Kasumi-1 (cell line): ENCODE measurements at regions not wholly inside any gene's neighbourhood (a gene's known extent, or its start where the extent isn't known, plus 50 kb on each side); places are given as distances from the start of the nearest gene placed in this dataset.
"Not testable (repeated sequence)": the region's sequence is repeated elsewhere in the genome, so short reads cannot be mapped to it uniquely, and the experiment has no call there.

ENCODE experiments used
- DNase-seq, 2 experiments: peaks; one replicate each; lab custom pipeline; 2025; lab: John Stamatoyannopoulos, UW

DNA sequence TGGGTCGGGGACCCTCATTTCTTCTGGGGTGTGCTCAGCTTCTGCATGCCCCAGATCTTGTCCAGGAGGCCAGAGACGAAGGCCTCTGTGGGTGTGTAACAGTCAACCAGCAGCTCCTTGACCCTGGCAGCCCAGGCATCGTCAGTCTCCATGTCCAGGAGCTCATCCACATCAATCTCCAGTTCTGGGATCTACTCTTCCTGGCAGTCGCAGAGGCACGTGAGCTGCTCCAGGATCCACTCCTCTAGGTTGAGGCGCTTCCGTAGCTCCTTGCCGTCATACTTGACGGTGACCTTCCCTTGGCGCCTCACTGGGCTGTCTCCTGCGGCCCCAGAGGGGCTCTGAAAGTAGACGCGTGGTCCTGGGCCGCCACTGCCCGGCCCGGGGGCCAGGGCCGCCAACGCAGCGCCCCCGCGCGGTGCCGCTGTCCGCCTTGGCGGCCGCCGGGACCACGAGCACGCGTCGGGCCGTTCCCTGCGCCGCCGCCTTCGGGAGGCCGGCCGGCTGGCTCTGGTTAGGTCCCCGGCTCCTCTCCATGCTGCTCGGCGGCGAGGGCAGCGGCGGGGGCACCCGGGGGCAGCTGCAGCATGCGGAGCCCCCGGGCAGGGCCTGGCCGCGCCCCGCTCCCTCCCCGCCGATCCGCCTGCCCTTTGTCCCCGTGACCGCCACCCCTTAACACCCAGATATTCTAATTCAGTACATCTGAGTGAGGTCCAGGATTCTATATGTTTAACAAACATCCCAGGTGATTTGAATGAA is 170.5 kb downstream of the SEPTIN7 start:
- DNase-seq = no peak

DNA sequence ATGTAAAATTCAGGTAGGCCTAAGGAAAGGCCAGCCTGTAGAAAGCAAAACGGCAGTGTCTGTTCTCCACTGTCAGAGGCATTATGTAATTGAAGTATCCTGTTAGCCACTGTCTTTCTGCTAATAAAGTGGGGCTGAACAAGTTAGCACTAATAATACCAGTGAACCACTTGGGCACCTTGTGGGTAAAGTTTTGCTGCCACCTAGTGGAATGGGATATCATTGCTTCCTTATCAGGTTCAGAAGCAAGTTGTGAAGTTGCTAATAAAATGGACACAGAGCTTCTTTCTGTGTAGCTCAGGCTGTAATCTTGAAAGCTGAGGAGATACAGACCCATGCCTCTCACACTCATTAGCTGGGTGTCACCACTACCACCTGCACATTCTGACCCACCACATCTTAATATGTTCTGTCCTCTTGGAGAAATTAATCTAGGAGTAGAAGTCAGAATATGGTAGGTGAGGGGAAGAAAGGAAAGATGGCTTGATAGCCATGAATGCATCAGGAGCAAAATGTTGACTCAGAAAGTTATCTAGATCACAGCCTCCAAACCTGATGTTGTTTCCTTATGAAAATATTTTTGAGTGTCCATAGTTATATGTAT is 175.1 kb downstream of the SEPTIN7 start:
- peak; percentile 83 to 94 for DNase-seq

DNA sequence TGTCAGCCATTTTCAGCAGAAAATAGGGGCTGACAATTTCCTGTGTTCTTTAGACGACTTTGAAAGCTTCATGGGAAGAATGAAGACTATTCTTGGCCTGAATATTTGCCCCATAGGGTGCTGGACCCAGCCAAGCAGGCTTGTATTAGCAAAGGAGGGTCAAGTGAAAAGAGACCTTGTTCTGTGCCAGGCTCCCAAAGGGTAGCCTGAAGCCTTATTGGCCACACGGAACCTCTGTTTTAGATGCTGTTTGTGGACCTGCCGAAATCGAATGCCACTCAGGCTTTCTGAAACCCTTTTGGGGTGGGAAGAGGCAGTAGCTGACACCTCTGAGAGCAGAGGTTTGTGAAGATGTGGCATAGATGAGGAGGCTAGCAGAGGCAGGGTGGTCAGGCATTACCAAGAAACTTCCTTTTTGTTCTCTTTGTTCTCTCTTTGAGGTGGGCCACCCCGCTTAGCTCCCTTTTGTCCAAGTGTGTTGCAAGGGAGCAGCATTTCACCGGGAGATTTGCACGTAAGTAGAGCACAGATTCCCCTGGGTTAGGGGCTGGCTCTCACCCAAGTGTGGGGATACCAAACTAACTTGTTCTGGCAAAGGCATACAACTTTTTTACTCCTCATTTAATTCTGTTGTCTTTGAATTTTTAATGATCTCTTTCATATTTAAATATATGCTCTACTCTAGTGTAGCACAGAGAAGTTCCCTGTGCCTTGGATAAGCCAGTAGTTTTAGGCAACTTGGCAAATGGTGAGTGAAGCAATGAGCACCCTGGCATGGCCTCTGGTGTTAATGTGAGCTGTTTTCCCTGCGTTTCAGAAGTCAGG is 174.0 kb upstream of the EEPD1 start:
- DNase-seq = not testable (repeated sequence)

DNA sequence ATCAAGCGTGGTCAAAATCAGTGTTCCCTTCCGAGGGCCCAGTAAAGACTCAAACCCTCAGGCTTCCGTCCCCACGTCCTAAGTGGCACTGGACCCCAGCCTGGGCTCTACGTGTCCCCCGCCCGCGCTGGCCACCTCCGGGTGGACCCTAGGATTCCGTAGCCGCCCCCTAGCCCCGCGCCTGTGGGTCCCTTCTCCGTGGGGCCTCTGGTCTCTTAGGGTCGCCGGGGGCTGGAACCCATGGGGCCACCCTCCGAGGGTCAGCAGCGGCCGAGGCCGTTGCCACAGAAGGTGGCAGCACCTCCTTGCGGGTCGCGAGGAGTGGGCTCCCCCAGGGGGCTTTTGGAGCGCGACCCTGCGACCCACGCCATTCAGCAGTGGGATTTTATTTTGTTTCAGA is 170.5 kb upstream of the EEPD1 start:
- no peak for DNase-seq

DNA sequence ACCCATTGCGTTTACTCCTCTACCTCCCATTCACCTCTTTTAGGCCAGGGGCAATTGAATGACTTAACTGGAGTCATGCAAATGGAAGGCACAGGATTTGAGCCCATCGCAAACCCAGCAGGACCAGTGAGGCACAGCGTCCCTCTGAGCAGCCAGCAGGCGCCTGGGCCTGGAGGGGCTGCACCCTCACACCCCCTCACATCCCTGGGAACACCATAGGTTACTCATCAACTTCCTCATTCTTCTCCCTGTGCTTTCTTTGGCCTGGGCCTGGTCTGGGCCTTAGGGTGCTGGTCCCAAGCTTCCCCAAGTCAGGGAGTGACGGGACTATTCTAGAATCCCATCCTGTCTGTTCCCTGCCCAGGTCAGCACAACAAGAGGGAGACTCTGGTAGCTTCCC is 169.4 kb upstream of the EEPD1 start:
- peak; percentile 13 to 33 for DNase-seq

DNA sequence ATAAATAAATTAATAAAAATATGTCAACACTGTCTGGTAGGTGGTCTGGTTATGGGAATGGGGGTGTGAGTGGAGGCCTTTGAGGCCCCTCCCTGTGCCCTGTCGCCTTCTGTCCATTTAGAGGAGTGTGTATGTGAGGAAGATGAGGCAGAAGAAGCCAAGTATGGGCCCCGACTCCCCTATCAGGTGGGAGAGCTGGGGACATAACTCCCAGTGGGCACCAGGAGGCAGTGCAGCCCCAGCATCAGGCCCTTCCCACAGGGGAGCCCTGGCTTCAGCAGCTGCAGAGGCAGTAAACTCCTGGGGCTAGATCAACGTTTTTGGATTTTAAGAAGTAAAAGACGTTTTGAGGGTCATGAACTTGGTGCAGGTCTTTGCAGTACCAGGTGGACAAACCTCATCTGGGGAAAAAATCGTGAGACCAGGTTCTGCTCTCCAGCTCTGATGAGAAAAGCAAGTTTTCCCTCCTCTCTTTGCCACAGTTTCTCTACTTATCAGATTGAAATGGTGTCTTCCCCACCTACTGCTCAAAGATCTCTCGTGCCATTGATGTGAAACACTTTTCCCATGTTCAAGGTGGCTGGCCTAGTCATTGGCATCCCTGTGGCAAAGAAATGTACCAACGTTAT is 167.8 kb upstream of the EEPD1 start:
- DNase-seq = peak; percentile 78 to 92

DNA sequence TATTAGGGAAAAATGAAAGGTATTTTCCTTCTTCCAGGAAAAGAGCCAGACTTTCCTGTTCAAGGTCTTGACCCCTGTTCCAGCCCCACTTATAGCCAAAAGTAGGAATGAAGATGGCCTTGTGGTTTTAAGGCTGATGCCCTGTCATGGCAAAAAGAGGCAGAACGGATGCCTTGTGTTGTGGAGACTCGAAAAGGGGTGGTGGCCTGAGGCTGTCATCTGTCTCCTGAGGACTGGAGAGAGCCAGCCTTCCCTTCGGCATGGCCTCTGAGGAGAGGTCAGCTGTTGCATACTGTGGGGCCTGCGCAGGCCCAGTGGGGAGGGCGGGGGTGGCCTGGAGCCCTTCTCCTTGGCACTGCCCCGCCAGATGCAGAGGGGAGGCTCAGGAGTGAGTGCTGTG is 166.0 kb upstream of the EEPD1 start:
- DNase-seq = no peak

DNA sequence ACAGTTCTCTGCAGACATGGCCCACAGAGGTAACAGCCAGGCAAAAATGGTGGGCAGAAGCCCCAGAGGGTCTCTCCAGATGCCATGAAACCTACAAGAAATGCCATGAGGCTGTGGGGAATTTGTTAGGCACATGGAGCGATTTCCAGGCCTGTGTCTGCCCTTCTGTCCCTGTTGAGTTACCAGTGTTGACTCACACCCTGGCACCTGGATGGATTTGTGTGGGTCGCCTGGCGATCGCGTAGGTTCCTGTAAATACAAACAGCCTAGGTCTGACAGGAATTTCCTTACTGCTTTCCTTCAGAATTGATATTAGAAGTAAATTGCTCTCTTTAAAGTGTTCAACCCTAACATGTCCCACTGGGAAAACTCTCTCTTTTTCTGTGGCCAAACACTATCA is 164.9 kb upstream of the EEPD1 start:
- DNase-seq = no peak

DNA sequence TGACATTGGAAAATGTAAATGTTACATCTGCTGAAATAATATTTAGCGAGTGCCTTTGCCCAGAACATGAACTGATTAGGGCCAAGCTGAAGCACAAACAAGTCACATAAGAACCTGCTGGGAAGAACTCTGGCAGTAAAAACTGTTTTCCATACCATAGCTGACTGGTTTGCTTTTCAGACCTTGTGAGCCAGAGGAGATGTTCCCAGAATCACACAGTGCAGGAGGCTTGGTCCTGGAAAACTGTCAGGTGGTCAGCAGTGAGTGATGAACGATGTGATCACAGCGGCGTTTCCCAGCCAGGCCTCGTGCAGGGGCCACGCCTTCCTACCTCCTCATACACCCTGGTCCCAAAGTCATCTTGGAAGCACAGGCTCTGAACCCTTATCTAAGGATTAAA is 164.2 kb upstream of the EEPD1 start:
- DNase-seq = no peak

DNA sequence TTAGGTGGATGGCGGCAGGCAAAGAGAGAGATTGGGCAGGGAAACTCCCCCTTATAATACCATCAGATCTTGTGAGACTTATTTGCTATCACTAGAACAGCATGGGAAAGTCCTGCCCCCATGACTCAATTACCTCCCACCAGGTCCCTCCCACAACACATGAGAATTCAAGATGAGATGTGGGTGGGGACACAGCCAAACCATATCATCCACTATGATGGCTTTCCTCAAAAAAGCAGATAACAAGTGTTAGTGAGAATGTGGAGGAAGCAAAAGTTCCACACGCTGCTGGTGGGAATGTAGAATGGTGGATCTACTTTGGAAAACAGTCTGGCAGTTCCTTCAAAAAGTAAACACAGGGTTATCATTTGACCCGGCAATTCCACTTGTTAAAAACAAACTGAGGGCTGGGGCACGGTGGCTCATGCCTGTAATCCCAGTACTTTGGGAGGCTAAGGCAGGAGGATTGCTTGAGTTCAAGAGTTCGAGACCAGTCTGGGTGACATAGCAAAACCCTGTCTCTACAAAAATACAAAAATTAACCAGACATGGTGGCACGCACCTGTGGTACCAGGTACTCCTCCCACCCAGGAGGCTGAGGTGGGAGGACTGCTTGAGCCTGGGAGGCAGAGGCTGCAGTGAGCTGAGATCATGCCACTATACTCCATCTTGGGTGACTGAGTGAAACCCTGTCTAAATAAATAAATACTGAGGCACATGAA is 161.4 kb upstream of the EEPD1 start:
- DNase-seq = no peak

DNA sequence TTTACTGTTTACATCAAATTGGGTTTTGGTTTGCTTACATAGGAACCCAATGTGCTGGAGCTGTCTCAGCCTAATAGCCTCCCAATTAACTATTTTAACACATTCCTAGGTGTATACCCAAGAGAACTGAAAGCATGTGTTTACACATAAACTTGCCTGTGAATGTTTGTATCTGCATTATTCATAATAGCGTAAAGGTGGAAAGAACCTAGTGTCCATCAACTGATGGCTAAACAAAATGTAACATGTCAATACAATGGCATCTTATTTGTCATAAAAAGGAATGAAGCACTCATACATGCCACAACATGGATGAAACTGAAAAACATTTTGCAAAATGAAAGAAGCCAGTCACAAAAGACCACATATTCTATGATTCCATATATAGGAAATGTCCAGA is 160.6 kb upstream of the EEPD1 start:
- no peak for DNase-seq

DNA sequence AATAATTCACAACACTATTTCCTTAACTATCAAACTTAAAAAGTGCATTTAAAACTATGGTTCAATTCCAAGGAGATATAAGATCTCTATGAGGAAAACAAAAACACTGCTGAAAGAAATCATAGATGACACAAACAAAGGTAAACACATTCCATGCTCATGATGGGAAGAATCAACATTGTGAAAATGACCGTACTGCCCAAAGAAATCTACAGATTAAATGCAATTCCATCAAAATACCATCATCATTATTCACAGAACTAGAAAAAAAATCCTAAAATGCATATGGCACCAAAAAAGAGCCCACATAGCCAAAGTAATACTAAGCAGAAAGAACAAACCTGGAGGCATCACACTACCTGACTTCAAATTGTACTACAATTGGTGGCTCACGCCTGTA is 159.9 kb upstream of the EEPD1 start:
- no peak for DNase-seq

DNA sequence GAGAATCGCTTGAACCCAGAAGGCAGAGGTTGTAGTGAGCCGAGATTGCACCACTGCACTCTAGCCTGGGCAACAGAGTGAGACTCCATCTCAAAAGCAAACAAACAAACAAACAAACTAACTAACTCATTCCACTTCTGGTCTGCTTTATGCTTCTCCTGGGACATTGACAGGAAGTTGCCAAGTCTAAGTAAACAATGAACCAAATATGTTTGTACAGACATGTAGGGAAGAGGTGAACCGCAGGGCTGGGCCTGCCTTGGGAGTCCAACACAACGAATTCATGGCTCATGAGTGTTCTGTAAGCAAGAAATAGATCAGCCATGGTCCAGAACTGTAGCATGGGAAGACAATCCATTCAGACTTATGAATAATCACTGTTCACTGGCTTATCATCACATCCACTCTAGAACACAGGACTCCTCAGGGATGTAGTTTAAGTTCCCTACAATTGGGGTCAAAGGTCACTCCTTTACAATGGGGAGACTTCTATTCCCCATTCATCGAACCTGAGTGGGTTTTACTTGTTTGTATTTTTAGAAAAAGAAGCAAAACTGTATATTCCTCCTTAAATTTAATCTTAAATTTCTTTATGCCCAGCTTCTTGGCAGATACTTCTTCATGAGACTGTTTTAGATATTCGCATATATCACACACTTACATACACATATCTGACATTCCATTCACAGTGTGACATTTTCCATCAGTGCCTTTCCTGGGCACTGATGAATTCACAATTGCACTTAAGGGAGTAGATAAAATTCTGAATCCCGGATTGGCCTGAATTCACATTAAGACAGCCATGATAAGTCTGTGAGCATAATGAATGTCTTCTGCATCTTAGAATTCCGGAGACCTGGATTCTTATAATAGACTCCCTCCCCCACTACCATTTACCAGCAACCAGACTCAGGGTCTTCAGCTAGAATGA is 159.1 kb upstream of the EEPD1 start:
- DNase-seq = no peak

DNA sequence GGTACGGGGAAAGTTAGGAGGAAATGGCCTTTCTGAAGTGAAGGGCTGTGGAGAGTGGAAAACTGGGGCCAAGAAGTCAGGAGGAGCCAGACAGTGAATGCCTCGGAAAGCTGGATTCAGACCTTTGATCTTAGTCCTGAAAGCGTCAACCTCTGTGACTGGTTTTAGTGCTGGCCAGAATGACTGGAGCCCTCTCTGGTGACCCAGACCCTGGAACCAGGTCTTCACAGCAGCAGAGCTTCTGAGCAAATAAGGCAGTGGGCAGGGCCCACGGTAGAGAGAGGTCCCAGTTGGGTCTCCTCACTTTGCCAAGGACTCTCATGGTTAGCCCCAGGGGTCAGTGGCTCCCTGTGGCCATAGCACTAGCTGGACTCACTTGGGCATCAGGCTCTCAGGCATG is 157.7 kb upstream of the EEPD1 start:
- DNase-seq = no peak

DNA sequence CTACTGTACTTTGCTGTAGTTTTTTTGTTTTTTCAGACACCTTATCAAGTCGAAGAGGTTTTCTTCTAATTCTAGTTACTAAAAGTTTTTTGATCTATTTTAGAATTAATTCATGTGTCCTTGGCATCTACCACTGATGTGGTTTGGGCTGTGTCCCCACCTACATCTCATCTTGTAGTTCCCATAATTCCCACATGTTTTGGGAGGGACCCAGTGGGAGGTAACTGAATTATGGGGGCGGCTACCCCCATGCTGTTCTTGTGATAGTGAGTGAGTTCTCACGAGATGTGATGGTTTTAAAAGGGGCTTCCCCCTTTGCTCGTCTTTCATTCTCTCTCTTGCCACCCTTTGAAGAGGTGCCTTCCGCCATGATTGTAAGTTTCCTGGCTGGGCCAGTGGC is 154.6 kb upstream of the EEPD1 start:
- no peak for DNase-seq

DNA sequence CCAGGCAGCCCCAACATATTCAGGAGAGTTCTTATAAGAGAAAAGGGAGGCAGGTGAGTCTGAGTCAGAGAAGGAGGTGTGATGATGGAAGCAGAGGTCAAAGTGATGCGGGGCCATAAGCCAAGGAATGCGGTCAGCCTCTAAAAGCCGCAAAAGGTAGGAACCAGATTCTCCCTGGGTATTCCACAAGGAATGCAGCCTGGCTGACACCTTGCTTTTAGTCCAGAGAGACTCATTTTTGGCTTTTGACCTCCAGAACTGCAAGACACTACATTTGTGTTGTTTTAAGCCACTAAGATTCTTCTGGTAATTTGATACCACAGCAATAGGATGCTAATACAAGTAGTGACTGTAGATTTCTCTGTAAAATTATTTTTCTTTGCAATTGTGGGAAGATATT is 151.5 kb upstream of the EEPD1 start:
- no peak for DNase-seq

DNA sequence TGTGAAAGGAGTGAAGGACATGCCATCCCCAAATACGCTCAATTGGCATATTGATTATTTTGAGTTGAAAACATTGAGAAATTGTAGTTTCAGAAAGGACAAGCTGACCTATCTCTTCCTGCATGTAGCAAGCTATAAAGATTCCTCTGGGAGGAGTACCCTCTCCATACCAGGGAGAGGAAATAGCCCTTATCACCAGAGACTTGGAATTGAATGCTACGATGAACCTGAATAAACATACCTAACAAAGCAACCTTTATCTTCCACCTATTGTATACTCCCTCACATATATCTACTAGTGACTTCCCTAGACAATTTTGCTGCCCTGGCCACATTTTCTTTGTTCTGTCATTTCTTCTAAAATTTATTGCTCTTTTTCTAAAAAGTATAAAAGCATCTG is 150.2 kb upstream of the EEPD1 start:
- no peak for DNase-seq

DNA sequence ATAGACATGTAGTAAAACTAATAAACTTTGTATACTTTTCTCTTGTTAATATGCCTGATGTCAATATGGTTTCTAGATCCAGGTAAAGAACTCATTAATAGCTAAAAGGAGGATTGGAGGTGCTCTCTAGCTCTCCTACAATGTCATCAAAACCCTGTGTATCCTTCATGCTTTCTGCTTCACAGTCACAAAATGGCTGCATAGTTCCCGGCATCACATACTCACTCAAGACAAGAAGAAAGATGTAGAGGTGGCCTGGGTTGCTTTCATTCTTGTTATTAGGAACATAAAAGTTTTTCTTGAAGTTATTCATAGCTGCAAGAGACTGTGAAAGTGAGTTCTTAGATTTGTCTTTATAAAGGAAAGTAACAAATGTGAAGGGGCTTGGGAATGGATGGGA is 149.7 kb upstream of the EEPD1 start:
- no peak for DNase-seq

DNA sequence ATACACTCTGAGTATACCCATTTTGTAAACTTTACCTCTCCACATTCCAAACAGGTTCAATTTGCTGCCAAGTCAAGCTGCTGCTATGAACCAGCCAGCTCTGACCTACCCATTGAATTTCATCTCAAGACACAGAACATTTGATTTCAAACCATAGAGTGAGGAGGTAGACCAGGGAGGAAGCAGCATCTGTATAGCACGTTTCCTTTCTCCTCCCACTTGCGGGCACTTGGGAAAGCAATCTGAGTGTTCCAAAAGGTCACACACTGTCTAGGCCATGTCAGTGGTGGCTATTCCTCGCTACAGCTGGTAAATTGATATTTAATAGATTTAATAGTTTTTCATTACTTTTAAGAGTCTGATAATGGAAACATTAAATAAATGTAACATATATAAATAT is 147.8 kb upstream of the EEPD1 start:
- DNase-seq = no peak

DNA sequence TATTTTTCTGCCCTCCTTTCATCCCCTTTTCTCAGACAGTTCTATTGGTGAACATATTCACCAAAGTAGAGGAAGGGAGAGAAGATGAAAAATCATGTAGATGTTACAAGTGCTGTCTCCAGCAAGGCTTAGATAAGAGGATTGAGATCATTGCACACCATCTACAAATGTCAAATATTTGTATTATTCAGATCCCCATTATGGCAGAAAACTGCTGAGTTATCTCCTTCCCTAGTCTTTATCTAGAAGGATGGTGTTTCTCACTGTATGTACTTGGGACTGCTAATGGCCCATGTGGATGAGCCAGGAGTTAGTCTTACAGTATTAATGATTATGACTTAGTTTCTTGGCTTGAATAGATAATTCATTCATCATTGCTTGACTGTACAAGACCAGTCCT is 147.2 kb upstream of the EEPD1 start:
- no peak for DNase-seq

DNA sequence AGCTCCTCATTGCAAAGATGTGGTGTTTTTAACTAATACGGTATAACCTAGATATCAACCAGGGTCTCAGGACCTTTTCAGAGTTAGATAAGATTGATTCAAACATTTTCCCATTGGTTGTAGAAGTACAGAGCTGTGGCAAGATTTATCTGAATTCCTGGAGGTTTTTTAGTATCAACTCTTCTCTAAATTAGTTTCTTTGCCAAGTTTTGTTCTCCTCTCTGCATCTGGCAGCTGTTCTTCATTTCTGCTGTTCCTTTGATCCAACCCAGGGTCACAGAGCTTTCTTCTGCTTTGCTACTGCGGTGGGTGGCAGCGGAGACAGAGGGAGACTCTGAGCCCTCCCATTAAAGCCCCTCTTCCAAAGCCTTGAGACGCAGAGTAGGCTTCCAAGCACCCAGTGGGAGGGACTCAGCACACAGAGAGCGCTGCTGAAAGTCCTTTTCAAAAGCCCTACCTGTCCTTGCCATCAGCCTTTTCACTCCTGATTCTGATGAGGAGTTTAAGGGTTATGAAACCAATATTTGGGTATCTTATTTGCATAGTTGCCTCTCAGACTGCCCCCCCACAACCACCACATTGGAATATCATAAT is 146.3 kb upstream of the EEPD1 start:
- no peak for DNase-seq
